ENCODE measurements at regions not wholly inside any gene's neighbourhood (a gene's known extent, or its start where the extent isn't known, plus 50 kb on each side); places are given as distances from the start of the nearest gene placed in this dataset.

- H3K9me3 Mint-ChIP-seq (ENCODE audit: low read depth), result no peaks in the 10 kb centered on the region
These were observed 191.8 kb downstream of the MSX2 start for GRCh38 chr5:174916227-174916626.

GRCh38 chr5:174911118-174911517 is 186.7 kb downstream of the MSX2 start:
- no peak for TF ChIP-seq CTCF (IDR thresholded peaks at IDR 0.05; ENCODE audit: unreplicated experiment)
- DNase-seq (ENCODE audit: low spot score, unreplicated experiment), result no peak
- Mint-ChIP-seq H3K4me1 (ENCODE audit: low read depth) (peaks cover 2% of the 10 kb centered on the region), H3K27me3 (peaks cover 43% of the 10 kb centered on the region), H3K9me3 (ENCODE audit: low read depth) (no peaks in the 10 kb centered on the region), H3K36me3 (ENCODE audit: insufficient read depth) (no peaks in the 10 kb centered on the region), H3K4me3 (ENCODE audit: low read depth) (no peak overlapping the region), H3K27ac (no peak overlapping the region)

More at GRCh38 chr5:174916227-174916626, 191.8 kb downstream of the MSX2 start:
- no peak for DNase-seq (ENCODE audit: low spot score, unreplicated experiment)
- Mint-ChIP-seq H3K36me3 (ENCODE audit: insufficient read depth) (no peaks in the 10 kb centered on the region), H3K4me3 (ENCODE audit: low read depth) (no peak overlapping the region), H3K27ac (no peak overlapping the region), H3K27me3 (peaks cover 16% of the 10 kb centered on the region), H3K4me1 (ENCODE audit: low read depth) (no peaks in the 10 kb centered on the region)
- TF ChIP-seq CTCF (IDR thresholded peaks at IDR 0.05; ENCODE audit: unreplicated experiment), result no peak

GRCh38 chr5:174910245-174910737 is 185.9 kb downstream of the MSX2 start:
- H3K27ac Mint-ChIP-seq, result no peak overlapping the region
- H3K36me3 Mint-ChIP-seq (ENCODE audit: insufficient read depth), result no peaks in the 10 kb centered on the region
- no peaks in the 10 kb centered on the region for H3K9me3 Mint-ChIP-seq (ENCODE audit: low read depth)
- H3K27me3 Mint-ChIP-seq, result peaks cover 37% of the 10 kb centered on the region
- no peak overlapping the region for H3K4me3 Mint-ChIP-seq (ENCODE audit: low read depth)
- peak; percentile 67 for DNase-seq (ENCODE audit: low spot score, unreplicated experiment)
- peak; percentile 94 for TF ChIP-seq CTCF (IDR thresholded peaks at IDR 0.05; ENCODE audit: unreplicated experiment)
- H3K4me1 Mint-ChIP-seq (ENCODE audit: low read depth), result peaks cover 2% of the 10 kb centered on the region

GRCh38 chr5:174903172-174903732 is 178.9 kb downstream of the MSX2 start:
- Mint-ChIP-seq H3K4me1 (ENCODE audit: low read depth) (no peaks in the 10 kb centered on the region), H3K4me3 (ENCODE audit: low read depth) (no peak overlapping the region), H3K27me3 (peaks cover 17% of the 10 kb centered on the region), H3K9me3 (ENCODE audit: low read depth) (no peaks in the 10 kb centered on the region), H3K27ac (no peak overlapping the region), H3K36me3 (ENCODE audit: insufficient read depth) (no peaks in the 10 kb centered on the region)
- TF ChIP-seq CTCF (IDR thresholded peaks at IDR 0.05; ENCODE audit: unreplicated experiment), result no peak
- no peak for DNase-seq (ENCODE audit: low spot score, unreplicated experiment)

- H3K36me3 Mint-ChIP-seq (ENCODE audit: insufficient read depth), result no peaks in the 10 kb centered on the region
- H3K27ac Mint-ChIP-seq, result no peak overlapping the region
- H3K4me1 Mint-ChIP-seq (ENCODE audit: low read depth), result peaks cover 3% of the 10 kb centered on the region
- TF ChIP-seq CTCF (IDR thresholded peaks at IDR 0.05; ENCODE audit: unreplicated experiment), result no peak
- H3K27me3 Mint-ChIP-seq, result peaks cover 3% of the 10 kb centered on the region
- DNase-seq (ENCODE audit: low spot score, unreplicated experiment), result no peak
- no peaks in the 10 kb centered on the region for H3K9me3 Mint-ChIP-seq (ENCODE audit: low read depth)
- no peak overlapping the region for H3K4me3 Mint-ChIP-seq (ENCODE audit: low read depth)
These were observed 177.0 kb downstream of the MSX2 start for GRCh38 chr5:174901336-174901735.
